Caco-2 (cell line): ENCODE measurements at regions not wholly inside any gene's neighbourhood (a gene's known extent, or its start where the extent isn't known, plus 50 kb on each side); places are given as distances from the start of the nearest gene placed in this dataset.

Experiments used
- BruUV-seq: library from RNA; stranded (reverse); fragments of 400-500 nt; replicated peaks from 2 replicates; lab custom pipeline; 2021; lab: Mats Ljungman, UMichigan
- CTCF ChIA-PET: fragments of 300-600 bp; sonication (Branson Sonifier 250); formaldehyde crosslinking; loops from one replicate; lab custom pipeline; 2022; ENCODE audit warnings: antibody characterized with exemption; lab: Charles Lee
- POLR2A ChIA-PET: fragments of 300-600 bp; sonication (Branson Sonifier 250); formaldehyde crosslinking; loops from one replicate; lab custom pipeline; 2022; ENCODE audit warnings: antibody characterized with exemption; lab: Charles Lee
- DNase-seq, 2 experiments: peaks; one replicate each; pipeline versions ENCODE4 v3.0.0 to v3.0.0-alpha.2; 2020 to 2022
- H3K27me3 ChIP-seq: replicated peaks from 2 replicates; pipeline ENCODE4 v1.6.0; 2011; ENCODE audit warnings: low read length; ENCODE audit not compliant: control insufficient read depth, insufficient read depth
- H3K36me3 ChIP-seq: 2 replicates; pipeline ENCODE4 v1.5.1; 2011; ENCODE audit warnings: low read length; ENCODE audit not compliant: control insufficient read depth, insufficient read depth
- H3K4me1 ChIP-seq: fragments of 250-450 bp; sonication (Bioruptor Pico); 2 replicates; pipeline ENCODE4 v1.5.1; 2020; ENCODE audit warnings: mild to moderate bottlenecking
- H3K4me3 ChIP-seq: 2 replicates; pipeline ENCODE4 v1.5.1; 2011; ENCODE audit warnings: low read depth, mild to moderate bottlenecking, control low read depth, low read length
- H3K9me3 ChIP-seq: fragments of 250-450 bp; sonication (Bioruptor Pico); 2 replicates; pipeline ENCODE4 v1.5.1; 2020; ENCODE audit warnings: mild to moderate bottlenecking, moderate library complexity
- H3K27ac Mint-ChIP-seq: one replicate; pipeline ENCODE4 v1.8.0; 2022; ENCODE audit warnings: mixed read lengths; ENCODE audit not compliant: unreplicated experiment
- H3K27me3 Mint-ChIP-seq: one replicate; pipeline ENCODE4 v1.8.0; 2022; ENCODE audit warnings: mixed read lengths; ENCODE audit not compliant: insufficient read depth, unreplicated experiment
- H3K36me3 Mint-ChIP-seq: one replicate; pipeline ENCODE4 v1.8.0; 2022; ENCODE audit warnings: mild to moderate bottlenecking, mixed read lengths; ENCODE audit not compliant: insufficient read depth, unreplicated experiment
- H3K4me1 Mint-ChIP-seq: one replicate; pipeline ENCODE4 v1.8.0; 2022; ENCODE audit warnings: low read depth, mixed read lengths; ENCODE audit not compliant: unreplicated experiment
- H3K4me3 Mint-ChIP-seq: one replicate; pipeline ENCODE4 v1.8.0; 2022; ENCODE audit warnings: mild to moderate bottlenecking, moderate library complexity, mixed read lengths; ENCODE audit not compliant: unreplicated experiment
- H3K9me3 Mint-ChIP-seq: one replicate; pipeline ENCODE4 v1.8.0; 2022; ENCODE audit warnings: mixed read lengths; ENCODE audit not compliant: unreplicated experiment
- intact Hi-C: fragments of 100-400 bp; cut with micrococcal nuclease; formaldehyde crosslinking; loops from one replicate; pipeline ENCODE4 v1.10.0; 2022; ENCODE audit not compliant: unreplicated experiment
- TF ChIP-seq, protein P1 (sequence below), 2 experiments: fragments of 200-600 bp in 1 of 2; IDR thresholded peaks; 1 replicate in 1 of 2; 2 replicates in 1 of 2; pipeline versions ENCODE4 v1.5.1 to v1.8.0; 2011 to 2022; ENCODE audit warnings: antibody characterized with exemption in 1 of 2, control low read depth in 1 of 2, inconsistent platforms in 1 of 2, low read depth in 1 of 2, low read length in 1 of 2, mild to moderate bottlenecking in 1 of 2, moderate library complexity in 1 of 2; ENCODE audit not compliant: insufficient read depth in 1 of 2, severe bottlenecking in 1 of 2, unreplicated experiment in 1 of 2

DNA sequence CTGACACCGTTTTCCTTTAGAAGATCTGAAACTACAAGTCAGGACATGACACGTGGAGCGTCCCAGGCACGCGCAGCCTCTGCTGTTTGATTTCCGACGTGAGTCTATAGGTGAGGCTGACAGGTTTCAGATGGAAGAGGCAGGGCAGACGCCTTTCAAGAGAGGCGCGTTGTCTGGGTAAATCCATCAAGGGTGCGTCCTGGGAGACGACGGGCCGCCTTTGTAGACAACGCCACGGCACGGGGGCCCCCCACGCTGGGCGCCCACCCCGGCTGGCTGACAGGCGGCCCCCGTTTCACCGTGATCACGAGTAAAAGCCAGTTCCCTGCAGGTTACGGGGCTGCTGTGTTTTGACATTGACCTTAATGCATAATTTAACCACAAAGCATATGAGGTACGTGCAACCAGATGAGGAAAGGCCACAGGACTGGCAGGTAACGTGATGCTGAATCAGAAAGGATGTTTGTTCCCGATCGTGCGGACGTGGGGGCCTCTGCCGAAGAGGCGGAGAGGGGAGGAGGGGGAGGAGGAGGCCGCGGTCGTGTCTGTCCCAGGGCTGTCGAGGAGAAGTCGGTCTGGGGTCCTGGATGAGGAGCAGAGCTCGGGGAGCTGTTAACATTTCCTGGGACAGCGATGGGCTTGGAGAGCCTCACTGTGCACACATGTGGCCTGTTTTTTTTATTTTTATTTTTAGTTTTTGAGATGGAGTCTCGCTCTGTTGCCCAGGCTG lies 51.1 kb upstream of the PPP2R3B start:
- Mint-ChIP-seq H3K4me3 (peak overlapping the region; percentile 4), H3K27ac (no peak overlapping the region), H3K9me3 (peaks cover 43% of the 10 kb centered on the region), H3K27me3 (peaks cover 15% of the 10 kb centered on the region), H3K36me3 (peaks cover 6% of the 10 kb centered on the region), H3K4me1 (peaks cover 13% of the 10 kb centered on the region)
- DNase-seq = no peak
- ChIA-PET CTCF (no interaction called here), POLR2A (no interaction called here)
- BruUV-seq = no TSS peak
- intact Hi-C loops = no loop called here
- no peaks in the 10 kb centered on the region for H3K9me3 ChIP-seq
- no peaks in the 10 kb centered on the region for H3K27me3 ChIP-seq
- no peak overlapping the region for H3K4me3 ChIP-seq
- H3K36me3 ChIP-seq = no peaks in the 10 kb centered on the region
- no peaks in the 10 kb centered on the region for H3K4me1 ChIP-seq
- TF ChIP-seq, protein P1, sequence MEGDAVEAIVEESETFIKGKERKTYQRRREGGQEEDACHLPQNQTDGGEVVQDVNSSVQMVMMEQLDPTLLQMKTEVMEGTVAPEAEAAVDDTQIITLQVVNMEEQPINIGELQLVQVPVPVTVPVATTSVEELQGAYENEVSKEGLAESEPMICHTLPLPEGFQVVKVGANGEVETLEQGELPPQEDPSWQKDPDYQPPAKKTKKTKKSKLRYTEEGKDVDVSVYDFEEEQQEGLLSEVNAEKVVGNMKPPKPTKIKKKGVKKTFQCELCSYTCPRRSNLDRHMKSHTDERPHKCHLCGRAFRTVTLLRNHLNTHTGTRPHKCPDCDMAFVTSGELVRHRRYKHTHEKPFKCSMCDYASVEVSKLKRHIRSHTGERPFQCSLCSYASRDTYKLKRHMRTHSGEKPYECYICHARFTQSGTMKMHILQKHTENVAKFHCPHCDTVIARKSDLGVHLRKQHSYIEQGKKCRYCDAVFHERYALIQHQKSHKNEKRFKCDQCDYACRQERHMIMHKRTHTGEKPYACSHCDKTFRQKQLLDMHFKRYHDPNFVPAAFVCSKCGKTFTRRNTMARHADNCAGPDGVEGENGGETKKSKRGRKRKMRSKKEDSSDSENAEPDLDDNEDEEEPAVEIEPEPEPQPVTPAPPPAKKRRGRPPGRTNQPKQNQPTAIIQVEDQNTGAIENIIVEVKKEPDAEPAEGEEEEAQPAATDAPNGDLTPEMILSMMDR (IDR thresholded peaks at IDR 0.05; ENCODE audit: insufficient read depth in 1 of 2, low read depth in 1 of 2, low read length in 1 of 2, severe bottlenecking in 1 of 2, unreplicated experiment in 1 of 2) = no peak

GRCh38 chrX:439241-439640 lies 52.5 kb upstream of the PPP2R3B start:
- no peaks in the 10 kb centered on the region for H3K36me3 ChIP-seq
- no peaks in the 10 kb centered on the region for H3K9me3 ChIP-seq
- H3K4me3 ChIP-seq = no peak overlapping the region
- ChIA-PET POLR2A (no interaction called here), CTCF (no interaction called here)
- no TSS peak for BruUV-seq
- H3K9me3 Mint-ChIP-seq = peaks cover 43% of the 10 kb centered on the region
- H3K4me1 ChIP-seq = no peaks in the 10 kb centered on the region
- no peak for DNase-seq
- H3K27me3 Mint-ChIP-seq = peaks cover 18% of the 10 kb centered on the region
- no peak overlapping the region for H3K27ac Mint-ChIP-seq
- H3K36me3 Mint-ChIP-seq = peaks cover 6% of the 10 kb centered on the region
- TF ChIP-seq, protein P1 (IDR thresholded peaks at IDR 0.05; ENCODE audit: insufficient read depth in 1 of 2, low read depth in 1 of 2, low read length in 1 of 2, severe bottlenecking in 1 of 2, unreplicated experiment in 1 of 2) = no peak
- peaks cover 13% of the 10 kb centered on the region for H3K4me1 Mint-ChIP-seq
- H3K4me3 Mint-ChIP-seq = no peak overlapping the region
- intact Hi-C loops = no loop called here
- no peaks in the 10 kb centered on the region; the same call in 1 of the 2 replicates for H3K27me3 ChIP-seq

- Mint-ChIP-seq H3K9me3 (peaks cover 43% of the 10 kb centered on the region), H3K4me3 (no peak overlapping the region), H3K4me1 (peaks cover 13% of the 10 kb centered on the region), H3K36me3 (peaks cover 6% of the 10 kb centered on the region), H3K27me3 (peaks cover 18% of the 10 kb centered on the region), H3K27ac (no peak overlapping the region)
- ChIA-PET CTCF (no interaction called here), POLR2A (no interaction called here)
- TF ChIP-seq, protein P1 (IDR thresholded peaks at IDR 0.05; ENCODE audit: insufficient read depth in 1 of 2, low read depth in 1 of 2, low read length in 1 of 2, severe bottlenecking in 1 of 2, unreplicated experiment in 1 of 2) = no peak
- no peak for DNase-seq
- Histone ChIP-seq H3K4me1 (no peaks in the 10 kb centered on the region), H3K4me3 (no peak overlapping the region), H3K27me3 (no peaks in the 10 kb centered on the region; the same call in 1 of the 2 replicates), H3K36me3 (no peaks in the 10 kb centered on the region), H3K9me3 (no peaks in the 10 kb centered on the region)
- intact Hi-C loops = no loop called here
- BruUV-seq = no TSS peak
Measured at GRCh38 chrX:439719-440118, 53.0 kb upstream of the PPP2R3B start.
